ENCODE measurements at regions not wholly inside any gene's neighbourhood (a gene's known extent, or its start where the extent isn't known, plus 50 kb on each side); places are given as distances from the start of the nearest gene placed in this dataset.
"Not testable (repeated sequence)": the region's sequence is repeated elsewhere in the genome, so short reads cannot be mapped to it uniquely, and the experiment has no call there.

DNA sequence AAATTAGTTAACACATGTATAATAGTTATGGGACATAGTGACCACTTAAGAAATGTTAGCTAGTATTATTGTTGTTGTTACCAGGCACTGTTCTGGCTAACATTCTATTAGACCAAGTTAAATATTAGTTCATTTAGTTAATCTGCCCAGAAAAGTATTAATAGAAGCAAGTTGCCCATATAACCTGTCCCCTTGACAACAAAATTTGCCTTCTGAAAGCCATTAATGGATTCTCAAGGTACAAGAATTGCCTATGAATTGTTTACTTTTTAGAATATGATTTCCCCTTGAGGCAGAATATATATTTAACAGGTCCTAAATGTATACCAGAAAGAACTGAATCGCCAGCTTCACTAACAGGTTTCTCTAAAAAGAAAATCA, 167.3 kb upstream of the TMCC3 start:
- intact Hi-C loops (cut with DNase I): no loop called here
- H3K27ac ChIP-seq: no peak overlapping the region
- no peaks in the 10 kb centered on the region for H3K4me1 ChIP-seq
- H3K27me3 ChIP-seq: no peaks in the 10 kb centered on the region
- DNase-seq (ENCODE audit: low spot score in 2 of 2): no peak
- H3K9me3 ChIP-seq: peaks cover 14 to 21% of the 10 kb centered on the region in 2 donors
- no peak overlapping the region for H3K4me3 ChIP-seq
- H3K36me3 ChIP-seq: no peaks in the 10 kb centered on the region
- TF ChIP-seq, protein P1, sequence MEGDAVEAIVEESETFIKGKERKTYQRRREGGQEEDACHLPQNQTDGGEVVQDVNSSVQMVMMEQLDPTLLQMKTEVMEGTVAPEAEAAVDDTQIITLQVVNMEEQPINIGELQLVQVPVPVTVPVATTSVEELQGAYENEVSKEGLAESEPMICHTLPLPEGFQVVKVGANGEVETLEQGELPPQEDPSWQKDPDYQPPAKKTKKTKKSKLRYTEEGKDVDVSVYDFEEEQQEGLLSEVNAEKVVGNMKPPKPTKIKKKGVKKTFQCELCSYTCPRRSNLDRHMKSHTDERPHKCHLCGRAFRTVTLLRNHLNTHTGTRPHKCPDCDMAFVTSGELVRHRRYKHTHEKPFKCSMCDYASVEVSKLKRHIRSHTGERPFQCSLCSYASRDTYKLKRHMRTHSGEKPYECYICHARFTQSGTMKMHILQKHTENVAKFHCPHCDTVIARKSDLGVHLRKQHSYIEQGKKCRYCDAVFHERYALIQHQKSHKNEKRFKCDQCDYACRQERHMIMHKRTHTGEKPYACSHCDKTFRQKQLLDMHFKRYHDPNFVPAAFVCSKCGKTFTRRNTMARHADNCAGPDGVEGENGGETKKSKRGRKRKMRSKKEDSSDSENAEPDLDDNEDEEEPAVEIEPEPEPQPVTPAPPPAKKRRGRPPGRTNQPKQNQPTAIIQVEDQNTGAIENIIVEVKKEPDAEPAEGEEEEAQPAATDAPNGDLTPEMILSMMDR (IDR thresholded peaks at IDR 0.05): no peak

DNA sequence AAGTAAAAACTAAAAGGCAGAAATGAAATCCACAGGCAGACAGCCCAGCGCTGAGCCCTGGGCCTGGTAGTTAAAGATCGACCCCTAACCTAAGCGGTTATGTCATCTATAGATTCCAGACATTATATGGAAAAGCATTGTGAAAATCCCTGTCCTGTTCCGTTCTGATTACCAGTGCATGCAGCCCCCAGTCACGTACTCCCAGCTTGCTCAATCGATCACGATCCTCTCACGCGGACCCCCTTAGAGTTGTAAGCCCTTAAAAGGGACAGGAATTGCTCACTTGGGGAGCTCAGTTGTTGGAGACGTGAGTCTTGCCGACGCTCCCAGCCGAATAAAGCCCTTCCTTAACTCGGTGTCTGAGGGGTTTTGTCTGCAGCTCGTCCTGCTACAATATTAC, 166.8 kb upstream of the TMCC3 start:
- intact Hi-C loops (cut with DNase I); H3K27ac ChIP-seq; H3K4me1 ChIP-seq; H3K27me3 ChIP-seq; H3K36me3 ChIP-seq; DNase-seq (ENCODE audit: low spot score in 2 of 2); H3K4me3 ChIP-seq: not testable (repeated sequence)
- H3K9me3 ChIP-seq: peaks cover 15 to 26% of the 10 kb centered on the region in 2 donors

DNA sequence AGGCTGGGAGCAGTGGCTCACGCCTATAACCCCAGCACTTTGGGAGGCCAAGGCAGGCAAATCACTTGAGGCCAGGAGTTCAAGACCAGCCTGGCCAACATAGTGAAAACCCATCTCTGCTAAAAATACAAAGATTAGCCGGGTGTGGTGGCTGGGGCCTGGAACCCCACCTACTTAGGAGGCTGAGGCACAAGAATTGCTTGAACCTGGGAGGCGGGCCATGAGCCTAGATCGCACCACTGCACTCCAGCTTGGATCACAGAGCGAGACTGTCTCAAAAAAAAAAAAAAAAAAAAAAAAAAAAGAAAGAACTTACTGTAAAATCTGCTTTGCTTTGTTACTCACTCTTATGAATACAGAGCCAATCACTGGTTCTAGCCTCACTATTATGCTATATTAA, 166.4 kb upstream of the TMCC3 start:
- H3K27ac ChIP-seq; H3K4me3 ChIP-seq; intact Hi-C loops (cut with DNase I); H3K4me1 ChIP-seq; H3K27me3 ChIP-seq; H3K36me3 ChIP-seq; DNase-seq (ENCODE audit: low spot score in 2 of 2): not testable (repeated sequence)
- peaks cover 15 to 28% of the 10 kb centered on the region in 2 donors for H3K9me3 ChIP-seq

DNA sequence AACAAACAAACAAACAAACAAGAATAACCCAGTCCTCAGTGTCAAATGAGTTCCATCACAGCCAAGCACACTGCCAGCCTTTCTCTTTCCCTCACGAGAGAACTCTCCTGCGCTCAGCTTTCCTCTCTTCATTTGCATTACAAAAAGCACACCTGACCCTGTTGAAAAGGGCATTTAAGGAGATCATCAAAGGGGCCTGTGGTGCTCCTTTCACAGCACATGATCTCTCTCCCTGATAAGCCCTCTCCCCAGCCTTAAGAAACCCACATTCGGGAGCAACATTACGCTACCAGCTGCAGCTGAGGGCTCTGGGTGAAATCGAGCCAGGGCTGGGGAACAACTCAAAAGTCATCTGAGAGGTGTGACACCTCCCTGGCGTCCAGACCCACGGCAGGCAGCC, 165.6 kb upstream of the TMCC3 start:
- H3K4me3 ChIP-seq: no peak overlapping the region
- H3K4me1 ChIP-seq: no peaks in the 10 kb centered on the region
- peaks cover 15 to 35% of the 10 kb centered on the region in 2 donors for H3K9me3 ChIP-seq
- H3K27ac ChIP-seq: no peak overlapping the region
- DNase-seq (ENCODE audit: low spot score in 2 of 2): no peak
- no peaks in the 10 kb centered on the region for H3K36me3 ChIP-seq
- no peaks in the 10 kb centered on the region for H3K27me3 ChIP-seq
- TF ChIP-seq, protein P1 (IDR thresholded peaks at IDR 0.05): no peak
- intact Hi-C loops (cut with DNase I): no loop called here

DNA sequence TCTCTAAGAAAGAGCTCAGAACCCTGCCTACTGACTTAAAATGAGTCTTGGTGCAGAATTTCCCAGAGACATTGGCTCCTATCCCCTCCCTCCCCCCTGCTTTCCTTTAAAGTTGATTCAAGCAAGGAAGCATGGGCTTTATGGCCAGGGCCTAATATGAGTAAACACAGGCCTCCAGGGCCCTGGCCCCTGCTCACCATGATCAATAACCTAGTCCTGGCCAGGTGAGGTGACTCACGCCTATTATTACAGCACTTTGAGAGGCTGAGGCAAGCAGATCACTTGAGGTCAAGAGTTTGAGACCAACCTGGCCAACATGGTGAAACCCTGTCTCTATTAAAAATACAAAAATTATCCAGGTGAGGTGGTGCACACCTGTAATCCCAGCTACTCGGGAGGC, 165.1 kb upstream of the TMCC3 start:
- no peak for DNase-seq (ENCODE audit: low spot score in 2 of 2)
- intact Hi-C loops (cut with DNase I): no loop called here
- TF ChIP-seq, protein P1 (IDR thresholded peaks at IDR 0.05): no peak
- peaks cover 15 to 35% of the 10 kb centered on the region in 2 donors for H3K9me3 ChIP-seq
- H3K4me3 ChIP-seq: no peak overlapping the region
- no peaks in the 10 kb centered on the region for H3K4me1 ChIP-seq
- H3K36me3 ChIP-seq: no peaks in the 10 kb centered on the region
- H3K27ac ChIP-seq: no peak overlapping the region
- H3K27me3 ChIP-seq: no peaks in the 10 kb centered on the region

DNA sequence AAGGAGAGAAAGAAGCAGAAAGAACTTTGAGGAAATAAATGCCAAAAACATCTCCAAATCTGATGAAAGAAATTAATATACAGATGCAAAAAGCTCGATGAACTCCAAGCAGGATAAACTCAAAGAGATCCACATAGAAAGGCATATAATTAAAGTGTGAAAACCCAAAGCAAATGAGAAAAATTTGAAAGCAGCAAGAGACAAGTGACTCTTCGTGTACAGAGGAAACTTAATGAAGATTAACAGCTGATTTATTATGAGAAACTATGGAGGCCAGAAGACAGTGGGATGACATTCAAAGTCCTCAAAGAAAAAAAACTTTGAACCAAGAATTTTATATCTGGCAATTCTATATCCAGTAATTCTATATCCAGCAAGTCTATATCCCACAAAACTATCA, 163.0 kb upstream of the TMCC3 start:
- H3K4me1 ChIP-seq: no peaks in the 10 kb centered on the region
- no peak for DNase-seq (ENCODE audit: low spot score in 2 of 2)
- H3K9me3 ChIP-seq: peaks cover 15 to 35% of the 10 kb centered on the region in 2 donors
- H3K36me3 ChIP-seq: no peaks in the 10 kb centered on the region
- no peak overlapping the region for H3K27ac ChIP-seq
- TF ChIP-seq, protein P1 (IDR thresholded peaks at IDR 0.05): no peak
- no peak overlapping the region for H3K4me3 ChIP-seq
- intact Hi-C loops (cut with DNase I): no loop called here
- no peaks in the 10 kb centered on the region for H3K27me3 ChIP-seq

DNA sequence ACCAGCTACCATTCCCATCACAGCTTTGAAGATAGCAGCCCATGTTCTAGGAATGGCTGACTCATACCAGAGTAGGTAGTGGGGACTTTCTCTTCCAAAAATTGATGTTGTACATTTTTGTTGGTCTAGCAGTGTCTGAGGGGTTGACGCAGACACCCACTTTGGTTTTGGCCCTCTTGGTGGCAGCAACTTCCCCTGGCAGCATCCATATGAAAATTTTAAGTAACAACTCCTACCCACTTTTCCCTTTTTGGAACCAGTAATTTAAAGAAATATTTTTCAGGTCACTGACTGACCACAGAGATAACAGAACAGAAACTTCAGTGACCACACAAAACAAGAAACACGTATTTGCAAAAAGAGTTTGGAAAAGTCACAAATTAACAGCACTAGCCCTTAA, 162.0 kb upstream of the TMCC3 start:
- H3K4me3 ChIP-seq: no peak overlapping the region
- H3K27ac ChIP-seq: no peak overlapping the region
- TF ChIP-seq, protein P1 (IDR thresholded peaks at IDR 0.05): no peak
- intact Hi-C loops (cut with DNase I): no loop called here
- no peaks in the 10 kb centered on the region for H3K36me3 ChIP-seq
- peaks cover 15 to 35% of the 10 kb centered on the region in 2 donors for H3K9me3 ChIP-seq
- H3K4me1 ChIP-seq: no peaks in the 10 kb centered on the region
- DNase-seq (ENCODE audit: low spot score in 2 of 2): no peak
- no peaks in the 10 kb centered on the region for H3K27me3 ChIP-seq

All from ascending aorta (tissue), 2 donors.